ENCODE measurements at regions not wholly inside any gene's neighbourhood (a gene's known extent, or its start where the extent isn't known, plus 50 kb on each side); places are given as distances from the start of the nearest gene placed in this dataset.

DNA sequence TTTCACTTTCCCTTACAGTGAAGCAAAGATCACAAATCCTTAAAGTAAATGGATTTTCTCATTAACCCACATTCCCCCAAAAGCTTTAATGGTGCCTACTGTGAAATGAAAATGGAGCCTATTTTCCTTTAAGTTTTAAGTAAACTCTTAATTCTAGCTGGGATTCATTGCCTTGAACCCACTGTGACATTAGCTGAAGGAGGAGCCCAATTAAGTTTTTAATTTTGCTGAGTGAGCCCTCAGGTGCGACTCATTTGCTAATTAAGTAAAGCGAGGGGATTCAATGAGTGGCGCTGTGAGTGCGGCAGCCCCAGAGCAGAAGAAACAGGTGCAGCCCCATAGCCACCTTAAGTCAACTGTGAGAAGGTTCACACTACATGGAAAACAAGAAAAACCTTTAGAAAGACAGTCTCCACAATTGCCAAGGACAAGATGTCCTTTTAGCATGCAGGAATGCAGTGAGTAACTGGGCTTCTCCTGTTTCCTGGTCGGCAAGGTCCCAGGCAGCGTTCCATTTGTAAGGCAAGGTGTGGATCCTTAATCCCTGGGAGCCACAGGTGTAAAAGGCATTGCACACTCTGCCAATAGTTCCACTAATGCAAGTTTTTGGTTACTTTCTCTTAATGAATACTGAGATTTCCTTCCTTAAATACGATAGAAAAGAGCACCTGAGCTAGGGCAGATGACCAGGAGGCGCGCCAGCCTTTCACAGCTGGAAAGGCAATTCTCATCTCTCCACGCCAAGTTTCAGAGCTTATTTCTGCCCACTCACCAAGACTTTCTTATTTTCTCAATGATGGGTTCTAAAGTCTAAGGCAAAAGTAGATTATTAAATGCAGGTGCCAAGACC, 87.7 kb downstream of the TMEM18 start:
- Histone ChIP-seq H3K9ac (no peak overlapping the region), H4K20me1 (ENCODE audit: insufficient read depth) (no peaks in the 10 kb centered on the region), H3K4me2 (no peak overlapping the region), H3K4me1 (ENCODE audit: low read depth, poor library complexity, severe bottlenecking) (peaks cover 14% of the 10 kb centered on the region), H3K36me3 (ENCODE audit: insufficient read depth) (no peaks in the 10 kb centered on the region), H3K4me3 (IDR thresholded peaks at IDR 0.05; ENCODE audit: insufficient read depth, low read depth, low read length) (no peak overlapping the region), H2AFZ (ENCODE audit: low read depth) (no peak overlapping the region), H3K27ac (no peak overlapping the region), H3K79me2 (ENCODE audit: insufficient read depth, low read depth) (no peaks in the 10 kb centered on the region), H3K27me3 (ENCODE audit: insufficient read depth, low read depth) (no peaks in the 10 kb centered on the region)
- TF ChIP-seq, protein P1, sequence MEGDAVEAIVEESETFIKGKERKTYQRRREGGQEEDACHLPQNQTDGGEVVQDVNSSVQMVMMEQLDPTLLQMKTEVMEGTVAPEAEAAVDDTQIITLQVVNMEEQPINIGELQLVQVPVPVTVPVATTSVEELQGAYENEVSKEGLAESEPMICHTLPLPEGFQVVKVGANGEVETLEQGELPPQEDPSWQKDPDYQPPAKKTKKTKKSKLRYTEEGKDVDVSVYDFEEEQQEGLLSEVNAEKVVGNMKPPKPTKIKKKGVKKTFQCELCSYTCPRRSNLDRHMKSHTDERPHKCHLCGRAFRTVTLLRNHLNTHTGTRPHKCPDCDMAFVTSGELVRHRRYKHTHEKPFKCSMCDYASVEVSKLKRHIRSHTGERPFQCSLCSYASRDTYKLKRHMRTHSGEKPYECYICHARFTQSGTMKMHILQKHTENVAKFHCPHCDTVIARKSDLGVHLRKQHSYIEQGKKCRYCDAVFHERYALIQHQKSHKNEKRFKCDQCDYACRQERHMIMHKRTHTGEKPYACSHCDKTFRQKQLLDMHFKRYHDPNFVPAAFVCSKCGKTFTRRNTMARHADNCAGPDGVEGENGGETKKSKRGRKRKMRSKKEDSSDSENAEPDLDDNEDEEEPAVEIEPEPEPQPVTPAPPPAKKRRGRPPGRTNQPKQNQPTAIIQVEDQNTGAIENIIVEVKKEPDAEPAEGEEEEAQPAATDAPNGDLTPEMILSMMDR (conservative IDR thresholded peaks at IDR 0.05; ENCODE audit: low read depth, low read length): no peak

- no peaks in the 10 kb centered on the region for H4K20me1 ChIP-seq (ENCODE audit: insufficient read depth)
- no peak overlapping the region for H3K9ac ChIP-seq
- TF ChIP-seq, protein P1 (conservative IDR thresholded peaks at IDR 0.05; ENCODE audit: low read depth, low read length): no peak
- no peaks in the 10 kb centered on the region for H3K27me3 ChIP-seq (ENCODE audit: insufficient read depth, low read depth)
- H3K79me2 ChIP-seq (ENCODE audit: insufficient read depth, low read depth): no peaks in the 10 kb centered on the region
- H3K36me3 ChIP-seq (ENCODE audit: insufficient read depth): no peaks in the 10 kb centered on the region
- no peak overlapping the region for H3K27ac ChIP-seq
- H2AFZ ChIP-seq (ENCODE audit: low read depth): no peak overlapping the region
- no peak overlapping the region for H3K4me3 ChIP-seq (IDR thresholded peaks at IDR 0.05; ENCODE audit: insufficient read depth, low read depth, low read length)
- no peak overlapping the region for H3K4me2 ChIP-seq
- peaks cover 15% of the 10 kb centered on the region for H3K4me1 ChIP-seq (ENCODE audit: low read depth, poor library complexity, severe bottlenecking)
These were observed 89.0 kb downstream of the TMEM18 start for GRCh38 chr2:588074-588645.

DNA sequence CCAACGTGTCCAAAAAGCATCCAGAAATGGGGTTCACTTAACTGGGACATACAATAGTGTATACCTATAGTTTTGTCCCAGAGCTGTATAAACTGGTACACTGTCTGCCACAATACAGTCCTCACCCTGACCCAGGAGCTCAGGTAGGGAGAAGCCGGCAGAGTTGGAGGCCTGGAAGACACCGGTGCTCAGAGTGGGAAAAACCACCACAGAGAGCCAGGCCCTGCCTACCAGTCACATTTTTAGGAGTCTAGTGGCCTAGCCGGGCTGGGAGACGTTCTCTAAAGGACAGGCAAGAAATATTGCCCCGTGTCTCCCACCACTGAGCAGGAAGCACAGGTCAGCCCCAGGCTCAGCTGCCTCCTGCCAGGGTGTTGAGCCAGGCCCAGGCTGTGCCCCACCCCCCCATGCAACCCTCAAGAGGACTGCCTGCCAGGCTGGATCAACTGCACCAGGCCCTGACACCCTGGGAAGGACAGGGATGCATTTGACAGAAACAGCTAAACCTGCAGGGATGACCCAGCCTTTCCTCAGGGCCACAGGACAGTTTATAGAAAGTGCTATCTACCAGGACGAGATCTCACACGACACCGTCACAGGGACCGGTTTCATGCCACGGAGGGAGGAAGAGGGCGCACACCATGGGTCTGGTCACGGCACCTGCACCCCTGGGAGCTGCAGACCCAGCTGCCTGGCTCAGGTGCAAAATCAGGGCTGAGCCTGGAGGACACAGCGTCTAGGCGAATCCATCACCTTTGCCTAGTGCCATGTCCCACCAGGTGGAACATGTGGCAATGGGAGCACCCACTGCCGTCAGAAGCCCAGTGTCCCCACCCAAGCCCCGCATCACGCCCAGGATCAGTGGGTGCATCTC, 89.9 kb downstream of the TMEM18 start:
- Histone ChIP-seq H3K79me2 (ENCODE audit: insufficient read depth, low read depth) (no peaks in the 10 kb centered on the region), H3K4me2 (no peak overlapping the region), H2AFZ (ENCODE audit: low read depth) (no peak overlapping the region), H3K36me3 (ENCODE audit: insufficient read depth) (no peaks in the 10 kb centered on the region), H3K27me3 (ENCODE audit: insufficient read depth, low read depth) (no peaks in the 10 kb centered on the region), H3K9ac (no peak overlapping the region), H4K20me1 (ENCODE audit: insufficient read depth) (no peaks in the 10 kb centered on the region), H3K27ac (no peak overlapping the region), H3K4me1 (ENCODE audit: low read depth, poor library complexity, severe bottlenecking) (peaks cover 15% of the 10 kb centered on the region), H3K4me3 (IDR thresholded peaks at IDR 0.05; ENCODE audit: insufficient read depth, low read depth, low read length) (no peak overlapping the region)
- TF ChIP-seq, protein P1 (conservative IDR thresholded peaks at IDR 0.05; ENCODE audit: low read depth, low read length): no peak

GRCh38 chr2:586641-587076, 90.5 kb downstream of the TMEM18 start:
- H2AFZ ChIP-seq (ENCODE audit: low read depth): no peak overlapping the region
- no peak overlapping the region for H3K27ac ChIP-seq
- H3K27me3 ChIP-seq (ENCODE audit: insufficient read depth, low read depth): no peaks in the 10 kb centered on the region

More at GRCh38 chr2:586641-587076, 90.5 kb downstream of the TMEM18 start:
- Histone ChIP-seq H3K9ac (no peak overlapping the region), H3K79me2 (ENCODE audit: insufficient read depth, low read depth) (no peaks in the 10 kb centered on the region), H3K4me1 (ENCODE audit: low read depth, poor library complexity, severe bottlenecking) (peaks cover 15% of the 10 kb centered on the region), H3K4me2 (no peak overlapping the region), H4K20me1 (ENCODE audit: insufficient read depth) (no peaks in the 10 kb centered on the region), H3K36me3 (ENCODE audit: insufficient read depth) (no peaks in the 10 kb centered on the region), H3K4me3 (IDR thresholded peaks at IDR 0.05; ENCODE audit: insufficient read depth, low read depth, low read length) (no peak overlapping the region)
- TF ChIP-seq, protein P1 (conservative IDR thresholded peaks at IDR 0.05; ENCODE audit: low read depth, low read length): no peak
